DMS53 treated with DMSO at 0.1 percent for 48 hours (cell line): ENCODE measurements at regions not wholly inside any gene's neighbourhood (a gene's known extent, or its start where the extent isn't known, plus 50 kb on each side); places are given as distances from the start of the nearest gene placed in this dataset.

ENCODE experiments used
- DNase-seq: peaks from one replicate; lab custom pipeline; 2025; ENCODE audit not compliant: unreplicated experiment; lab: John Stamatoyannopoulos, UW

DNA sequence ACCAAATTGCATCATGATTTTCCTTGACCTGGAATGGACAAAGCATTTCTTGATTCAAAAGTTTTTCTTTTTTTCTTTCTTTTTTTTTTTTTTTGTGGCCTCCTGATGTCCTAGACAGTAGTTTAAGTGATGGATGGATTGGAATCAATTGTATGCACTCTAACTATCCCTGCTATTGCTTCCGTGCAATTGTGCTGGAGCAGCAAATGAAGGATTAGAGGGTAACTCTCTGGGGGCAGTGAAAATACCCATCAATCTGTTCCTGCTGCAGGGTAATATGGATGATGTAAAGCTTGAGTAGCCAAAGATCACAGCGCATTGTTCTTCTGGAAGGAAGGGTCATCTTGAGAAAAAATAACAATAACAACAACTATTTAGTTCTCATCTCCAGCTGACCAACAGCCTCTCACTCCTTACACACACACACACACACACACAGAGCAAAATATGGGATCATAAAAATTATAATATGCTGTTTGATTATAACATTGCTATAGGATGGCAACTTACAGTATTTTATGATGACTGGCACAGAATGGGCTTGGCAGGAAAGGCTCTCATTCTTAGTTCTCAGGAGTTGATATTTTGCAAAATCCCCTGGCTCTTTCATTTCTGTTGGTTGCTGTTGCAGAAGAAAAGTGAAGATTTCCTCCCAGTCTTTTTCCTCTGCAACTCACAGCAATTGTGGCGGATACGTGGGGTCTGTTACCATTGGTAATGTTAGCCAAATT lies 160.9 kb upstream of the DMAC1 start:
- no peak for DNase-seq

DNA sequence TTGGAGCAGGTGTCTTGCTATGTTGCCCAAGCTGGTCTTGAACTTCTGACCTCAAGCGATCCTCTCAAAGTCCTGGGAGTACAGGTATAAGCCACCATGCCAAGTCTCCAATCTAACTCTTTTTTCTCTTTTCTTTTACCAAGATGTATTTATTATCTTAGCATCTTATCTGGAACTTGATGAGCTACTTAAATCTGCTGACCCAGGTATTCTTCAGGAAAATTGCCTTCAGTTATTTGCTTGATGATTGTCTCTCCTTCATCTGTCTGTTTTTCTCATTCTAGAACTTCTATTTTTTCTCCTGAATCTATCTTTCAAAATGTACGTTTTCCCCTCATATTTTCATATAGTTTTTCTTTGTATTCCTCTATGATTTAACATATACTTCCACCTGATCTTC lies 158.2 kb upstream of the DMAC1 start:
- DNase-seq = no peak

DNA sequence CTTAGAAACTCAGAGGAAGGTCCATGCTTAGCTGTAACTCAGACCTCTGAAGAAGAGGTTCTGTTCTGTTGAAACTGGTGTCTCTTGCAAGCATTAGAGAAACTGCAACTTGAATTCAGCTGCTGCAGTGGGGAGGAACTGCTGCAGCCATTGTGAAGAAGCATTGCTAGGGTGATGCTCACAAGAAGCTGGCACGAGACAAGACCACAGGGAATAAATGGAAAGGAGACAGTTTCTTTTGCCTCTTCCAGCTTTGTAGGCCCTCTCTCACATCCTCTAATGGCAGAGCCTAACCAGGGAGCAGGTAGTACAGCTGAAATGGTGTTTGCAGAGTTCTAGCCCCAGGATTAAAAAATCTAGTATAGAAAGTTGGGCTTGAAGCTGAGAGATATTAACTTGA lies 148.0 kb upstream of the DMAC1 start:
- no peak for DNase-seq

DNA sequence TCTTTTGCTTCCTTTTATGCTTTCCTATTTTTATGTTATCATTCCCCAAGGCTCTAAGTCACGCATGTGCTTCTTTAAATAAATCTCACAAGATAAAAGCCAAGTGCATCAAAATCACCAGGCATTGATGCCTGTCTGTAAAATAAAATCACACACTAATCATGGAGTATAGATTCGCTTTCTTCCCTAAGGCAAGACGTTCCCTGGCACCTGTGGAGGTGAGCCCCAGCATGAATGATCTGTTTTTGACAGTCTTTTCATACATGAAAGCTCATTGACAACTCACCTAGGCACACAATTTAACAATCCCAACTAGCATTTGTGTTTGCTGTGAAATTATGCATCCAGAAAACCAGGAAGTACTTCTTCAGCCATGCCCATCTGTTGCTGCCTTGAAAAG lies 146.9 kb upstream of the DMAC1 start:
- no peak for DNase-seq

DNA sequence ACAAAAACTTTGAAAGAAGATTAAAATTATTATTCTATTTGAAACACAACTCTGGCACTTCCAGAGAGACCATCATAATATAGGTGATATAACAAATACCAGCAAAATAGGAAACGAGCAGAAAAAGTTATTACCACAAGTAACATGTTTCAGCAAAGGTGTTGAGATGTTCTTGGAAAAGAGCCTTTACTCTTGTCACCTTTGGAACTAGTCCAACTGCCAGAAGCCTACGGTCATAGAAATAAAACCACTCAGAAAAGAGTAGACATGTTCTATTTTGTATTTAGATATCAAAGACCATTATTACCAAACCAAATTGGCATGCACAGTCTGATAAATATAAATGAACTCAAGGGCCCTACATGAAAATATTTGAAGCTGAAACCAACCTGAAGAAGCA lies 145.0 kb upstream of the DMAC1 start:
- no peak for DNase-seq

DNA sequence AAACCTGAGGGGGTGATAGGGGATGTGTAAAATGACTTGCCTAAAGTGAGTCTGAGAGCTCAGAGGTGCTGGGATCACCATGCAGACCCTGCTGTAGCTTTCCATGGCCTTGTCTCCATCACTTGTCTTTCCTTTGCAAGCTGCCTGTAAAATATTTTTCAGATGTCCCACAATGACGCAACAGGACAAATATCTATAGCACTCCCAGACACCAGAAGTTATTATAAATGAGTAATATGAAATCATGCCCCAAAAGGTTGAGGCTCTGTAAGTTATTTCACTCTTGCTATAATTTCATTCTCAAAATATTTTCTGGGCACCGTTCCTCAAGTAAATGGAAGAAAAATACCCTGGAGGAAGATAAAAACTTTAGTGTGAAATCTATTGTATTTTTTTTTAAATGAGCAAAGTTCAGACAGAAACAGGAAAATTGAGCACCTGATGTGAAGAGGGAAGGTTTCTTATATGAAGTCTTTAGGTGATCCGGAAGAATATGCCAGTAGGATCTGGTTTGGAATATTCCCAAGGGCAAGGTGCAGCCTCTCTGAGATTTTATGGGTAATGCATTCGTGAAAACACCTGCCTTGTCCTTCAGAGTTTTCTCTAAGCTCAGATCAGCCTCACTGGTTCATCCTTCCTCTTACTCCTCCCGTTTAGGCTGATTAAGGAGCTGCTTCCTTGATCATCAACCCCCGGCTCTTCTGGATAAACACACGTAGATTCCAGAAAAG lies 138.3 kb upstream of the DMAC1 start:
- DNase-seq = no peak

DNA sequence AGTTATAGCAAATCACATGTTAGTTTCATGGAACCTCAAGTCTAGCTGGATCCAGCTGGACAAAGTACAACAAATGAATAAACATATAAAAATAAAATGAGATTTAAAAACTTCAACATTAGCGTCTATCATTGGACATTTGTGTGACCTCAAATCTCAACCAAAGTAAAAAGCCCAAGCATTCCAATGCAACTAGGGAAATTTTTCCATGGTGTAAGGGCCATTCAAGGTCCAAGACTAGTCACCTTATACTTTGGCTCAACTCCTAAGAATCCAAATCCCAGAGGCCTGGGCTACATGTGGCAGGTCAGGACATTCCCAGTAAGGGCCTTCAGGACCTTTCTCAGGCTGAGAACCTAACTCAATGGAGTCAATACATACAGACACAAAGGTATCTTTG lies 137.4 kb upstream of the DMAC1 start:
- DNase-seq = no peak

DNA sequence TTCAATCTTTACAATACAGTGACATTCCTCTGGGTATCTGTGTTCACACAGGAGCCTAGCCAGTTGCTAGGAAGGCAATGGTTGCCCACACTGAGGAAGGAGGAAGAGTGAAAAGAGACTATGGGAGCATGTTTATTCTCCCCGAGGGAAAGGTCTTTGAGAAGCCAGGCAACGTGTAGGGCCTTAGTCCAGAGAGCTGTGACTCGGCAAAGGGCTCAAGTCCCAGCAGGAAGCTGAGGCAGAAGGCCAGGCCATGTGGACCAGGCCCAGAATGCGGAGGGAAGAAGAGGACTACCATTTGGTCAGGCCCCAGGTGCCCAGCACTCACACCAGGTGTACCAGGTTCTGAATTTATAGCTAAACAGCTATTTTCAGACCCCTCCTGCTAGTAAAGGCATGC lies 136.6 kb upstream of the DMAC1 start:
- no peak for DNase-seq

DNA sequence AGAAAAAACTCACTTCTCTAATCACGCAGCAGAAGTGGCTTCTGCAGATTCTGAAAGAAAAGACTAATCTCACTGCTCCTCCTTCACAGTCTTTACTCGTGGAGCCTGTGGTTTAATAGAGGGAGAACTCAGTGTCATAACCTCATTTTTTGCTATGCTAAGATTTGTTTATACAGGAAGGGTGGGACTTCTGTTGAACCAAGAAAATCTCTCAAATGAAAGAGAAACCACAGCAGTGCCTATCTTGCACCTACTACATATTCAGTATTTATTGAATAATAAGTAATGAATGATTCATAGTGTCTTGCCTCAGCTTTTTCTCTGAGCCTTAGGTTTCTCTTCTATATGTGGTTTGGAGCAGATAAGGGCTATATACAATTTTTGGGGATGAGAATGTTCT lies 136.1 kb upstream of the DMAC1 start:
- no peak for DNase-seq

DNA sequence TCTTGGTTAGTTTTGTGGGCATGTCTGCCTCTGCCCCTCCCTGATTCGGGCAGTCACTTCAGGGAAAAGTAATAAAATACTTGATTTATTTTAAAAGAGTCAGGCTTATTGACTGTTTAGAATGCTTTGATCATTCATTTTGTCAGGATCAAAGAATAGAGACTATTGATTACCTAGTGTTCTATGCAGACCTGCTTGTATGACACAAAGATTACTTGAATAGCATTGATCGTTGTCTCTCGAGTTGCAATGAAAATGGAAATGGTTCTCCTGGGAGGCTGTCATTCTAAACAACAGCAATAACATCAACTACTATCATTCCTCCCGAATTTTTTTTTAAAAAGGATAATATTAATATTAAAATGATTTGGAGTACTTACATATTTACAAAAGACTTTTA lies 133.2 kb upstream of the DMAC1 start:
- DNase-seq = no peak

DNA sequence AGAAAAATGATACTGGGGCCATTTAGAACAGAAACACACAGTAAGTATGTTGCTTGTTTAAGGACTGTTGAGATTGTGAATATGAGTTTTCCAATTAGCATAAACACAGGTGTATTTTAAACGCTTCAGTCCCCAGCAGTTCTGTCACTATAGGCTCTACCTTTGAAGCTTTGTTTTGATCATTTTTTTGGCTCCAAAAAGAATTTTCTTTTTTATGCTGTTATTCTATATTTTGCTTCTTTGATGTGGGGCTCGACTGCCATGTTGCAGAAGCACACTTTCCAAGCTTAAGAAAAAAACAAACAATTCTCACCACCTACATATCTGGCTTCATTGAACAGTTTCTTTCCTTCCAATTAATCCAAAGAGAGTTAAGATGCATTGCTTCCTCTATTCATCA lies 131.0 kb upstream of the DMAC1 start:
- DNase-seq = no peak

DNA sequence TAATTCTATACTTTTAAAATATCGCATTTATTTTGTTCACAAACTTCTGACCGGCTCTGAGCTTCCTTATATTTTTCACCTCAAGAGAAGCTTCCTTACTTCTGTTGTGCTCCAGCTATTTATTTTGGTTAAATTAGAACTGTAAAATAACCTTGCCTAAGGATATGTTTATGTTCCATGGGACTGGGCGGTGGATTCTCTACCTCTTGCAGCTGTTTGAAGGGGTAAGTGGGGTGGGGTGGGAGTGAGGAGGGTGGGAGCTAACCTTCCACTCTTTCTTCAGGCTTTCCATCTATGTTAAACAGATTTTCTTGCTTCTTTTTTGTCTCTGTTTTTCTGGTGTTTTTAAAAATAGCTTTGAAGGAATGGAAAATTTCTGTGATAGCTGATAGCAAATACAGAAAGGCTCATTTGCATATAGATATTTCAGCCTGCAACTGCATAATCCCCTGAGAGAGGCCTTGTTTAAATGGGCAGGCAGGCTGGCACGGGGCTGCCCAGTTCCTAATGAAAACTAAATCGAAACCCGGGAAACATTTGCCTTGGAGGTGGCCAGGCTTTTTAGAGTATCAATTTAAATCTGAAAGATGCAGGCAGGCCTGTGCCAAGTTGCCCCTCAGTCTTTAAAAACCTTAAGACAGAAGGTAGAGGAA lies 122.1 kb upstream of the DMAC1 start:
- no peak for DNase-seq

DNA sequence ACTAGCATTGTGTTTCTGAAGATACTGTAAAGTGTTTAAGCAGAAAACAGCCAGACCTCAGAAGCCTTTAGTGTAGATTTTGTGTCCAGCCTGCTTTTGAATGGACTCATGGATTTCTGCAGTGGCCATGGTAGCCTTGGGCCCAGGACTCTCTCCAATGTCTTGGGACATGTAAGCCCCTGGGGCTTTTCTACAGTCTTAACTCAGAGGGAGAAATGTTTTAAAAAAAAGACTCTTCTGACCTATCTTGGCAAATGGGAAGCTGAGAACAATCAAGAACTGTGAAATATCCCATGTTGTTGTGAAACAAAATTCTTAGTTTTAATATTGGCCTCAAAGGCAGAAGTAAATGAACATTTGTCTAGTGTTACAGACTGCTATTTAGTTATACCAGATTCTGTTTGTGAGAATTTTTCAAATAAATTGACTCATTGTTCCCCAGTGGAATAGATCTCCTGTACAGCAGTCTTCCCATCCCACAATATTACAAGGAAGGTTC lies 112.5 kb upstream of the DMAC1 start:
- no peak for DNase-seq

DNA sequence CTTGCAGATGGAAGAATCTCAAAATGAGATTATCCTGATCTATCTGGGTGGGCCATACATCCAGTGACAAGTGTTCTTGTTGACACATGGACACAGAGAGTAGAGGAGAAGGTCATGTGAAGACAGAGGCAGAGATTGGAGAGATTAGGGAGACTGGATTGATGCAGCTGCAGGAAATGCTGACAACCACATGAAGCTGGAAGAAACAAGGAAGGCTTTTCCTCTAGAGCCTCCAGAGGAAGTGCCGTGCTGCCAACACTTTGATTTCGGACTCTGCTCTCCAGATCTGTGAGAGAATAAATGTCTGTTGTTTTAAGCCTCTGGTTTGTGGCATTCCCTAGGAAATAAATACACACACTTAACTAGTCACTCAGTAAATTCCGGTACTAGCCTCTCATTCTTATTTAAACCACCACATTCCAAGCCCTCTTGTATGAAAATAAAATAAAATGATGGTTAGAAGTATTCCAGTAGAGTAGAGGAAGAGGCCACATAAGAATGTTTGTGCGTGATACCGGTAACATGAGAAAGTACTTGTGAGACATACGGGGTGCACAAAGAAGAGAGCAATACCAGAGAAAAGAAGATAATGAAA lies 110.9 kb upstream of the DMAC1 start:
- DNase-seq = no peak

DNA sequence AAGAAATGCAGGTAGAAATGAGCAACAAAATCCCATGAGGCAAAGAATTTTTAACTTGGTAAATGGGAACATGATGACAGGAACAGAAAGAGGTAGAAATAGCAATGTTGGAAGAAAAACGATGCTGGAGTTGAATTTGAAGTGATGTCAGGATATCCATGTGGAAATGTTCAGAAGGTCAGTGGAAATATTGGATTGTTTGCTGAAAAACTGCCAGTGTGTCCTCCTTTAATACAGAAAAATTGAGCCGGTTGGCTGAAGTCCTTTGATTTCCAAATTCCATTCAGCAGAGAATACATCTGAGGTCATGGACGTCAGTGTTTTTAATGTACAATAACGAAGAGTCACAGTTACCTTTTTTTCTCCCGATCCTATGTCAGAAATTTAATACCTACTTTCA lies 110.0 kb upstream of the DMAC1 start:
- DNase-seq = no peak

DNA sequence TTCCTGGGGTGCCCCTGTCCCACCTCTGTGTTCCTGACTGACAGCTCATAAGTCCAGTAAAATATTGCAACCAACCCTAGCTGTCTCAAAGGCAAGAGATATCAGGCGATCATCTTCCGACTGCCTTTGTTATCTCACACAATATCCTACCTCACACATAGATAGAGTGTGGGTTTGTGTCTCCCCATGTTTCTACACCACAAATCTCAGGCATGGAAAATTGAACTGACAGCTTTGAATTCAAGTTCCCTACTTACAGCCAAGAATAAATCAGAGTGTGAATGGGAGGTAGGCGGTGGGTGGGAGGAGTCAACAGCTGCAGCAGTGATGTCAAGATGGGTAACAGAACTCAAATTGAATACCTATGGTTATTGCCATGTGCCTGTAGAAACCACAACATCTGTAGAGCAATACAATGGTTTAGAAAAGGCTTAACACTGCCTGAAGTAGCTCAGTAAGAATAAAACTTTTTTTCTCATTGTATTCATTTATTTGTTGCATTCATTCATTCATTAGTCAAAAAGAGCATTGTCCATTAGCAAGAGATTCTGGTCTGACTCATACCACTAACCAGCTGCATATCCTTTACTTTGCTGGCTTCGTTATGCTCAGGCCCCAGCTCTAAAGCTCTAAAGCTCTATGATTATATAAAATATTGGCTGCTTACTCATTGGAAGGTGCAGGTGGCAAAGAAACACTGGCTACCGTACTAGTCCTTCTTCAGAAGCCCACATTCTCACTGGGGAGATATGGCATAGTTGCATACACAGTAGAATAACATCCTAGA lies 108.2 kb upstream of the DMAC1 start:
- no peak for DNase-seq

DNA sequence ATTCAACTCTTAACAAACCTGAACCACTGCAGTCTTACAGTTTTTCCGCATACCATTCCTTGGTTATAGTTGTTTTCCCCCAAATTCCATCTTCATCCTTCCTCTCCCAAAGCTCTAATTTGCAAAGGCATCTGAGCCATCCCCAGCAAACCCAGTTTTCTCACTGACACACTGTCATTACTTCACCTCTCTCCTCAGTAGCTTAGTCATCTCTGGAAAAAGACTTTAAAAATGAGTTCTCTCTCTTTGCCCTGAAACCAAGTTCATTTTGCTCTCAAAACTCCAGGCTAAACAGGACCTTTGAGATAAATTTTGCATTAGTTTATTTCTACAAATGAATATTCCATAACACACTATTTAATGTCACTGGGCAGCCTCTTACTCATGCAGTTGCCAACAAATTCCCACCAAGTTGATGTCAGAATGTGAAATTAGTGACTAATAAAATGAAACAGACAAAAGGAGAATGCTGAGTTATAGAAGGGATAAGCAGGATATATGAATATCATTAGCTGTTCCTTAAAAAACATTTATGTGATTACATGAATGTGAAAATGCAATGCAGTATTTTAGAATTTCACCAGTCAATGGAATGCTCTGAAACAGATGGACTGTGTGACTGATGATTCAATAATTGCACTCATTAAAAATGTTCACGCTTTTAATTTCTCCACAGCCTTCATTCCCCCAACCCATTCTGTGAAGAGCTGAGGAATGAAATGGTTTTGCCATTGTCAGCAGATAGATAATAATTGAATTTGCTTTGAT lies 107.4 kb upstream of the DMAC1 start:
- no peak for DNase-seq

DNA sequence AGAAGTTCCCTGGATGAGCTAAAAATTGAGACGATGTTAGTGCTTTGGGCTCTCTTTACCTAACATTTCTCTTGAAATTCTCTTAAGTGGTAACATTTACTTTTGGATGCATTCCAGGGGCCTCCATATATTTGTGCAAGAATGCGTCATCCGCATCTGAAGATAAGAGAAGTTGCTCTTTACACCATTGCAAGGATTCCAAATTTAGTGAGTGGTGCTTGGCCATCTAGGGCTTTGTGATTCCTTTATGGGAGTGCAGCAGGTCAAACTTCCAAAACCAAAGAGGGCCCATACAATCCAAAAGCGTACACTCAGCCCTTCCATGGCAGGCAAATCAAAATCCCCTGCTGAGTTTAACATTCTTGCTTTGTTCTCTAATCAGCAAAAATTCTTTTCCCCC lies 102.0 kb upstream of the DMAC1 start:
- no peak for DNase-seq

DNA sequence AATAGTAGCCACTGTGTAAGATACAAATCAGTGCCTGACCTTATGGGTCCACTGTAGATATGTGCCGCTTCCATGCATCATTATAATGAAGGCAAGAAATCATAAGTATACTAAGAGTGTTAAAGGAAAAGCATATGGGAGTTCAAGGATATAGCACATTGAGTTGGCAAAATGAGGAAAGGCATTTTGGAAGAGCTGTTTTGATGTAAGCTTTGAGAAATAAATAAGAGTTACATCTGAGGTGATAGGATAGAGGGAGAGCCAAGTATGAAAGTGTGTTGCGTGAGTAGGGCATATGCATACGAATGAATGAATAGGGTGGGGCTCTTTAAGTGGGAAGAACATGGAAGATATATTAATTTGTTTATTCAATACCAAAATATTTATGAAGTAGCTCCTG lies 101.0 kb upstream of the DMAC1 start:
- DNase-seq = no peak

DNA sequence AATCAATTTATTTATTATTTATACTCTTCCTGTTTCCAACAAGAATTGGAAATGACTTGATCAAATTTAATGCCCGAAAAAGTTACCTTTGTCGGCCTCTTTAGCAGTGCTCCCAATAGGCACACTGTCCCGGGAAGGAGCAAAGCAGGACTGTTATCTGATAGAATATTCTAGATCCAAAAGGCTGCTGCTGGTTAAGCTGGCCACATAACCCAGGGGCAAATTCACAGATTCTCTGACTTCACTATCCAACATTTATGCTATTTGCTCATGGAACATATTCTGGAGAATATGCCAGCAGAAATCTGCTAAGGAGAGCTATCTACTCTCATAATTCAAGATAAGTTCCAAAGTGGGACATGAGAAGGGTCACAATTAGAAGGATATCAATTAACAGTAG lies 100.2 kb upstream of the DMAC1 start:
- DNase-seq = no peak
